Vagina (tissue), 2 donors: ENCODE measurements at regions not wholly inside any gene's neighbourhood (a gene's known extent, or its start where the extent isn't known, plus 50 kb on each side); places are given as distances from the start of the nearest gene placed in this dataset.

ENCODE experiments used
- DNase-seq, 2 donors: peaks; one replicate each; pipeline ENCODE4 v3.0.0-alpha.2; 2017; ENCODE audit errors: extremely low spot score in 2 of 2
- H3K27ac ChIP-seq: fragments of 200-600 bp; sonication (generic); one replicate; pipeline ENCODE4 v1.5.1; 2019
- H3K27me3 ChIP-seq: fragments of 200-600 bp; sonication (generic); one replicate; pipeline ENCODE4 v1.5.1; 2019
- H3K36me3 ChIP-seq, 2 donors: fragments of 200-600 bp; sonication (generic); one replicate each; pipeline ENCODE4 v1.5.1; 2017 to 2019
- H3K4me1 ChIP-seq: fragments of 200-600 bp; sonication (generic); one replicate; pipeline ENCODE4 v1.5.1; 2019
- H3K4me3 ChIP-seq, 2 donors: fragments of 200-600 bp; sonication (generic); 1 replicate in 1 of 2; 2 replicates in 1 of 2; pipeline ENCODE4 v1.5.1; 2016 to 2019
- H3K9me3 ChIP-seq: fragments of 200-600 bp; sonication (generic); one replicate; pipeline ENCODE4 v1.5.1; 2019
- CTCF ChIP-seq, 3 experiments: fragments of 450-650 bp in 2 of 3; fragments of 200-600 bp in 1 of 3; sonication (generic) in 1 of 3; IDR thresholded peaks; one replicate each; pipeline ENCODE4 v1.5.1; 2017 to 2019; ENCODE audit warnings: antibody characterized with exemption in 3 of 3, mild to moderate bottlenecking in 2 of 3, moderate library complexity in 2 of 3
- POLR2A ChIP-seq, 2 donors: fragments of 450-650 bp; IDR thresholded peaks; one replicate each; pipeline ENCODE4 v1.6.1; 2017; ENCODE audit warnings: antibody characterized with exemption in 2 of 2, mild to moderate bottlenecking in 2 of 2, moderate library complexity in 2 of 2
- POLR2AphosphoS5 ChIP-seq, 2 donors: sonication (generic); formaldehyde crosslinking; IDR thresholded peaks; one replicate each; pipeline ENCODE4 v1.9.0; 2017; ENCODE audit warnings: antibody characterized with exemption in 2 of 2, mild to moderate bottlenecking in 2 of 2, low read depth in 1 of 2; ENCODE audit not compliant: insufficient read depth in 1 of 2
- intact Hi-C: fragments of 100-400 bp; cut with DNase I; formaldehyde crosslinking; loops from one replicate; pipeline ENCODE4 v1.15.1; 2023

GRCh38 chr9:85430659-85431338 is 311.0 kb downstream of the AGTPBP1 start:
- H3K27ac ChIP-seq: no peak overlapping the region
- no peak for DNase-seq
- H3K27me3 ChIP-seq: no peaks in the 10 kb centered on the region
- H3K4me1 ChIP-seq: peaks cover 25% of the 10 kb centered on the region
- intact Hi-C loops: no loop called here
- no peaks in the 10 kb centered on the region for H3K36me3 ChIP-seq
- TF ChIP-seq POLR2AphosphoS5 (IDR thresholded peaks at IDR 0.05; ENCODE audit: insufficient read depth in 1 of 2, low read depth in 1 of 2) (no peak), CTCF (IDR thresholded peaks at IDR 0.05) (no peak), POLR2A (IDR thresholded peaks at IDR 0.05) (no peak)
- no peak overlapping the region for H3K4me3 ChIP-seq
- H3K9me3 ChIP-seq: no peaks in the 10 kb centered on the region

GRCh38 chr9:85428230-85428629 is 313.5 kb downstream of the AGTPBP1 start:
- no peaks in the 10 kb centered on the region for H3K27me3 ChIP-seq
- intact Hi-C loops: no loop called here
- no peaks in the 10 kb centered on the region for H3K36me3 ChIP-seq
- H3K4me3 ChIP-seq: no peak overlapping the region
- H3K9me3 ChIP-seq: no peaks in the 10 kb centered on the region
- peaks cover 31% of the 10 kb centered on the region for H3K4me1 ChIP-seq
- DNase-seq: no peak
- TF ChIP-seq CTCF (IDR thresholded peaks at IDR 0.05) (no peak), POLR2A (IDR thresholded peaks at IDR 0.05) (no peak), POLR2AphosphoS5 (IDR thresholded peaks at IDR 0.05; ENCODE audit: insufficient read depth in 1 of 2, low read depth in 1 of 2) (no peak)
- H3K27ac ChIP-seq: no peak overlapping the region

GRCh38 chr9:85427772-85428171 is 314.0 kb downstream of the AGTPBP1 start:
- H3K4me1 ChIP-seq: peaks cover 31% of the 10 kb centered on the region
- no peak overlapping the region for H3K27ac ChIP-seq
- no peak overlapping the region for H3K4me3 ChIP-seq
- H3K27me3 ChIP-seq: no peaks in the 10 kb centered on the region
- H3K9me3 ChIP-seq: no peaks in the 10 kb centered on the region
- no peaks in the 10 kb centered on the region for H3K36me3 ChIP-seq
- TF ChIP-seq CTCF (IDR thresholded peaks at IDR 0.05) (no peak), POLR2A (IDR thresholded peaks at IDR 0.05) (no peak), POLR2AphosphoS5 (IDR thresholded peaks at IDR 0.05; ENCODE audit: insufficient read depth in 1 of 2, low read depth in 1 of 2) (no peak)
- no peak for DNase-seq
- intact Hi-C loops: no loop called here

- H3K9me3 ChIP-seq: no peaks in the 10 kb centered on the region
- H3K4me3 ChIP-seq: no peak overlapping the region
- no peak for TF ChIP-seq POLR2AphosphoS5 (IDR thresholded peaks at IDR 0.05; ENCODE audit: insufficient read depth in 1 of 2, low read depth in 1 of 2)
- no peak for TF ChIP-seq POLR2A (IDR thresholded peaks at IDR 0.05)
- TF ChIP-seq CTCF (IDR thresholded peaks at IDR 0.05): peak in 2 of 3 experiments; percentile 21 to 24
- DNase-seq: no peak
- peaks cover 11% of the 10 kb centered on the region for H3K4me1 ChIP-seq
- H3K27me3 ChIP-seq: no peaks in the 10 kb centered on the region
- intact Hi-C loops: no loop called here
- no peaks in the 10 kb centered on the region for H3K36me3 ChIP-seq
- no peak overlapping the region for H3K27ac ChIP-seq
Measured at GRCh38 chr9:85425153-85425611, 316.6 kb downstream of the AGTPBP1 start.

GRCh38 chr9:85423422-85423821 is 318.3 kb downstream of the AGTPBP1 start:
- Histone ChIP-seq H3K27me3 (no peaks in the 10 kb centered on the region), H3K4me1 (peaks cover 11% of the 10 kb centered on the region), H3K36me3 (no peaks in the 10 kb centered on the region), H3K27ac (no peak overlapping the region), H3K4me3 (no peak overlapping the region), H3K9me3 (no peaks in the 10 kb centered on the region)
- intact Hi-C loops: no loop called here
- TF ChIP-seq CTCF (IDR thresholded peaks at IDR 0.05) (no peak), POLR2AphosphoS5 (IDR thresholded peaks at IDR 0.05; ENCODE audit: insufficient read depth in 1 of 2, low read depth in 1 of 2) (no peak), POLR2A (IDR thresholded peaks at IDR 0.05) (no peak)
- DNase-seq: no peak
